Heart left ventricle (tissue), 13 donors: ENCODE measurements at regions not wholly inside any gene's neighbourhood (a gene's known extent, or its start where the extent isn't known, plus 50 kb on each side); places are given as distances from the start of the nearest gene placed in this dataset.

ENCODE experiments used
- POLR2A ChIP-seq, 2 donors: fragments of 450-650 bp; IDR thresholded peaks; one replicate each; pipeline ENCODE4 v1.6.1; 2017; ENCODE audit warnings: antibody characterized with exemption in 2 of 2, mild to moderate bottlenecking in 2 of 2, moderate library complexity in 2 of 2
- TF ChIP-seq, protein P1 (sequence below), 12 donors: fragments of 200-600 bp; sonication (generic) in 4 of 12; IDR thresholded peaks; one replicate each; pipeline versions ENCODE4 v1.5.0 to v1.8.0; 2018 to 2022; ENCODE audit warnings: antibody characterized with exemption in 12 of 12, mild to moderate bottlenecking in 5 of 12
- donor health status: ischemic (EF 13 %, LVEDD 7.1; RV severe dilation, severe dysfunction).
- donor health status: DM: no; HTN: yes; CAD: no.
- donor health status: DM: no; HTN: no; CAD: no.
- donor health status: ischemic (EF 25% LVEDD 6.9; RV normal size, moderate dysfunction).
- donor health status: ischemic (EF 25% LVEDD 5.7; RV mildly dilated, moderate dysfunction).
- donor health status: ischemic (EF 35%, LVEDD 5.7; RV mildly dilated, moderate dysfunction).
- donor health status: nonischemic (EF 11% LVEDD 7.7; RV severe dilation, severe dysfunction).
- donor health status: DM: yes; HTN: yes; CAD: no.
- donor health status: PGD.
- donor health status: ischemic (EF 29% LVEDD 5.4; RV normal size, mild dysfunction).
- donor health status: nonischemic (EF 23%, LVEDD 6.1; RV moderate dilation, normal function).

GRCh38 chr15:69978603-69979002 lies 119.1 kb downstream of the TLE3 start:
- TF ChIP-seq, protein P1, sequence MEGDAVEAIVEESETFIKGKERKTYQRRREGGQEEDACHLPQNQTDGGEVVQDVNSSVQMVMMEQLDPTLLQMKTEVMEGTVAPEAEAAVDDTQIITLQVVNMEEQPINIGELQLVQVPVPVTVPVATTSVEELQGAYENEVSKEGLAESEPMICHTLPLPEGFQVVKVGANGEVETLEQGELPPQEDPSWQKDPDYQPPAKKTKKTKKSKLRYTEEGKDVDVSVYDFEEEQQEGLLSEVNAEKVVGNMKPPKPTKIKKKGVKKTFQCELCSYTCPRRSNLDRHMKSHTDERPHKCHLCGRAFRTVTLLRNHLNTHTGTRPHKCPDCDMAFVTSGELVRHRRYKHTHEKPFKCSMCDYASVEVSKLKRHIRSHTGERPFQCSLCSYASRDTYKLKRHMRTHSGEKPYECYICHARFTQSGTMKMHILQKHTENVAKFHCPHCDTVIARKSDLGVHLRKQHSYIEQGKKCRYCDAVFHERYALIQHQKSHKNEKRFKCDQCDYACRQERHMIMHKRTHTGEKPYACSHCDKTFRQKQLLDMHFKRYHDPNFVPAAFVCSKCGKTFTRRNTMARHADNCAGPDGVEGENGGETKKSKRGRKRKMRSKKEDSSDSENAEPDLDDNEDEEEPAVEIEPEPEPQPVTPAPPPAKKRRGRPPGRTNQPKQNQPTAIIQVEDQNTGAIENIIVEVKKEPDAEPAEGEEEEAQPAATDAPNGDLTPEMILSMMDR (IDR thresholded peaks at IDR 0.05): no peak
- no peak for TF ChIP-seq POLR2A (IDR thresholded peaks at IDR 0.05)
